ENCODE measurements at regions not wholly inside any gene's neighbourhood (a gene's known extent, or its start where the extent isn't known, plus 50 kb on each side); places are given as distances from the start of the nearest gene placed in this dataset.
"Not testable (repeated sequence)": the region's sequence is repeated elsewhere in the genome, so short reads cannot be mapped to it uniquely, and the experiment has no call there.

DNA sequence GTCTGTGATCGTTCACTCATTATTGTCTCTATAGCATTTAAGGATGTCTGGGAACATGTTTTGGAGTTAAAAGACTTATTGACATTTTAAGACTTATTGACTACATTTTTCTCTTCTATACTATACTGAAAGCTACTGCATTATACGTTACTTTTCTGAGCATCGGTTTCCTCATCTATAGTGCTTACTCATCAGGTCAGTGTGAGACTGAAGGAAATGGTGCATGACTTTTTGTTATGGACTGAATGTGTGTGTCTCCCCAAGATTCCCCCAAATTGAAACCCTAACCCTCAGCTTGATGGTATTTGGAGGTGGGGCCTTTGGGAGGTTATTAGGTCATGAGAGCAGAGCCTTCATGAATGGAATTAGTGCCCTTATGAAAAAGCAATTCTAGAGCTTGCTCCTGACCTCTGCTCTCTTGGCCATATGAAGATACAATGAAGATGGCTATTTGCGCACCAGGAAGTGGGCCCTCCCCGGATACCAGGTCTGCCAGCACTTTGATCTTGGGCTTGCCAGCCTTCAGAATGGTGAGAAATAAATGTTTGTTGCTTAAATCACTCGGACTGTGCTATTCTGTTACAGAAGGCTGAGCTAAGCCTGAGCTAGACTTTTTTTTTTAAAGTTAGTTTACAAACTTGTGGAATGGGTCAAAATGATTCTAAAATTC is 243.7 kb upstream of the RREB1 start:
- Histone ChIP-seq H3K27me3 (ENCODE audit: control insufficient read depth, insufficient read depth, low read length) (no peaks in the 10 kb centered on the region), H3K9me3 (replicated peaks; ENCODE audit: control insufficient read depth, low read depth, low read length) (no peaks in the 10 kb centered on the region), H3K4me1 (ENCODE audit: control insufficient read depth, insufficient read depth, low read length) (no peaks in the 10 kb centered on the region), H3K27ac (ENCODE audit: low read length) (no peak overlapping the region), H3K36me3 (ENCODE audit: control insufficient read depth, insufficient read depth, low read length) (no peaks in the 10 kb centered on the region), H3K4me3 (ENCODE audit: low read length) (no peak overlapping the region)
- WGBS (ENCODE audit: insufficient coverage) = 40% methylated on average over 1 of the region's 6 CpGs
- no peak for DNase-seq

DNA sequence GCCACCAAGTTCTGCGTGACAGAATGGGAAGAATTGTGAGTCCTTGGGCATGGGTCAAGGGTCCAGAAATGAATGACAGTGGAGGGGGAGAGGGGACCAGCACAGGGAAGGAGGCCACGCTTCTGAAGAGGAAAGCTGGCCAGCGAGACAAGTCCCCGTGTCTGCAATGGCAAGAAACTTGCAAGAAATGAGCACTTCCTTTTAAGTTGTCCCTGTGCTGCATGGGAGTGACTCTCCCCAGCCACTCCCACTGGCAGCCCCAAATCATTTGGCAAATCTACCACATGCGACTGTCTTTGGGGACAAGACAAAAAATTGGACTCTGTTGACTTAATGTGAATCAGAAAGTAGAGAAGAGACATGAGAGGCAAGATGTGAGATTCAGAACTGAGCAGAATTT is 242.2 kb upstream of the RREB1 start:
- 86% methylated on average over 1 of the region's 5 CpGs for WGBS (ENCODE audit: insufficient coverage)
- no peak overlapping the region for H3K27ac ChIP-seq (ENCODE audit: low read length)
- DNase-seq = no peak

GRCh38 chr6:6866656-6867403 is 240.9 kb upstream of the RREB1 start:
- Histone ChIP-seq H3K27me3 (ENCODE audit: control insufficient read depth, insufficient read depth, low read length) (no peaks in the 10 kb centered on the region), H3K9me3 (replicated peaks; ENCODE audit: control insufficient read depth, low read depth, low read length) (peaks cover 7% of the 10 kb centered on the region), H3K4me1 (ENCODE audit: control insufficient read depth, insufficient read depth, low read length) (no peaks in the 10 kb centered on the region), H3K27ac (ENCODE audit: low read length) (no peak overlapping the region), H3K36me3 (ENCODE audit: control insufficient read depth, insufficient read depth, low read length) (no peaks in the 10 kb centered on the region), H3K4me3 (ENCODE audit: low read length) (no peak overlapping the region)
- DNase-seq = no peak
- 86% methylated on average over 3 of the region's 7 CpGs for WGBS (ENCODE audit: insufficient coverage)

More for the DNA sequence above, 242.2 kb upstream of the RREB1 start:
- Histone ChIP-seq H3K9me3 (replicated peaks; ENCODE audit: control insufficient read depth, low read depth, low read length) (peaks cover 5% of the 10 kb centered on the region), H3K27me3 (ENCODE audit: control insufficient read depth, insufficient read depth, low read length) (no peaks in the 10 kb centered on the region), H3K36me3 (ENCODE audit: control insufficient read depth, insufficient read depth, low read length) (no peaks in the 10 kb centered on the region), H3K4me3 (ENCODE audit: low read length) (no peak overlapping the region), H3K4me1 (ENCODE audit: control insufficient read depth, insufficient read depth, low read length) (no peaks in the 10 kb centered on the region)

DNA sequence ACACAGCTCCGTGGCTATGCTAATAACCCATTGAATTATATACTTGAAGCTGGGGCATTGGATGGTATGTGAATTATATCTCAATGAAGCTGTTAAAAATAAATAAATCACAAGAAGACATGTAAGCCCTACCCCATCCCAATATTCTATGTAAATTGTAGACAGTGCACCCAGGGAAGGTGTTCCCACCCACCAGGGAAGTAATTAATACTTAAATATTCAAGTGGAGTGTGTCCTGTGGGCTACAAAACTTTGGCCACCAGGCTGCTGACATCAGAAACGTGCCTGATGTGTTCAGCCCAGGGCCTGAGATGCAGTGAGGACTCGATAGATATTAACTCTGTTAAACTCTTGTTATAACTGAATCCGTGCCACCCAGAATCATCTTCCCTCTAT is 240.4 kb upstream of the RREB1 start:
- Histone ChIP-seq H3K4me1 (ENCODE audit: control insufficient read depth, insufficient read depth, low read length) (no peaks in the 10 kb centered on the region), H3K27ac (ENCODE audit: low read length) (no peak overlapping the region), H3K36me3 (ENCODE audit: control insufficient read depth, insufficient read depth, low read length) (no peaks in the 10 kb centered on the region), H3K4me3 (ENCODE audit: low read length) (no peak overlapping the region), H3K27me3 (ENCODE audit: control insufficient read depth, insufficient read depth, low read length) (no peaks in the 10 kb centered on the region), H3K9me3 (replicated peaks; ENCODE audit: control insufficient read depth, low read depth, low read length) (peaks cover 7% of the 10 kb centered on the region)
- no peak for DNase-seq
- 86% methylated on average over 2 of the region's 4 CpGs for WGBS (ENCODE audit: insufficient coverage)

GRCh38 chr6:6869094-6869493 is 238.7 kb upstream of the RREB1 start:
- no peak for DNase-seq
- Histone ChIP-seq H3K27me3 (ENCODE audit: control insufficient read depth, insufficient read depth, low read length) (no peaks in the 10 kb centered on the region), H3K27ac (ENCODE audit: low read length) (no peak overlapping the region), H3K36me3 (ENCODE audit: control insufficient read depth, insufficient read depth, low read length) (no peaks in the 10 kb centered on the region), H3K4me1 (ENCODE audit: control insufficient read depth, insufficient read depth, low read length) (peaks cover 5% of the 10 kb centered on the region), H3K9me3 (replicated peaks; ENCODE audit: control insufficient read depth, low read depth, low read length) (peaks cover 7% of the 10 kb centered on the region), H3K4me3 (ENCODE audit: low read length) (no peak overlapping the region)
- WGBS (ENCODE audit: insufficient coverage) = 84% methylated on average over 8 of the region's 10 CpGs

DNA sequence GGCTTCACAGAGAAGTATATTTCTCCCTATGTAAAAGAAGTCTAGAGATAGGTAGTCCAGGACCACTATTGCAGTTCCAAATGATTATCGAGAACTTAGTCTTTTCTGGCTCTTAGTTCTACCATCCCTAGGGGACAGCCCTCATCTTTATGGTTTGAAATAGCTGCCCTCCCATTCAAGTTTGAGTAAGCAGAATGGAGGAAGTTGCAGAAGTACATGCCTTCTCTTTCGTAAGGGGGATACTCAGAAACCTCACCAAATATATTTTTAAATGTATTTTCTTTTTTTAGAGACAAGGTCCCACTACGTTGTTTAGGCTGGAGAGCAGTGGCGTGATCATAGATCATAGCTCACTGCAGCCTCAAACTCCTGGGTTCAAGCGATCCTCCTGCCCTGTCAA is 236.8 kb upstream of the RREB1 start:
- no peaks in the 10 kb centered on the region for H3K36me3 ChIP-seq (ENCODE audit: control insufficient read depth, insufficient read depth, low read length)
- no peak overlapping the region for H3K27ac ChIP-seq (ENCODE audit: low read length)
- peaks cover 7% of the 10 kb centered on the region for H3K9me3 ChIP-seq (replicated peaks; ENCODE audit: control insufficient read depth, low read depth, low read length)
- DNase-seq = no peak
- 100% methylated on average over 2 of the region's 5 CpGs for WGBS (ENCODE audit: insufficient coverage)
- peaks cover 9% of the 10 kb centered on the region for H3K4me1 ChIP-seq (ENCODE audit: control insufficient read depth, insufficient read depth, low read length)
- no peak overlapping the region for H3K4me3 ChIP-seq (ENCODE audit: low read length)
- no peaks in the 10 kb centered on the region for H3K27me3 ChIP-seq (ENCODE audit: control insufficient read depth, insufficient read depth, low read length)

DNA sequence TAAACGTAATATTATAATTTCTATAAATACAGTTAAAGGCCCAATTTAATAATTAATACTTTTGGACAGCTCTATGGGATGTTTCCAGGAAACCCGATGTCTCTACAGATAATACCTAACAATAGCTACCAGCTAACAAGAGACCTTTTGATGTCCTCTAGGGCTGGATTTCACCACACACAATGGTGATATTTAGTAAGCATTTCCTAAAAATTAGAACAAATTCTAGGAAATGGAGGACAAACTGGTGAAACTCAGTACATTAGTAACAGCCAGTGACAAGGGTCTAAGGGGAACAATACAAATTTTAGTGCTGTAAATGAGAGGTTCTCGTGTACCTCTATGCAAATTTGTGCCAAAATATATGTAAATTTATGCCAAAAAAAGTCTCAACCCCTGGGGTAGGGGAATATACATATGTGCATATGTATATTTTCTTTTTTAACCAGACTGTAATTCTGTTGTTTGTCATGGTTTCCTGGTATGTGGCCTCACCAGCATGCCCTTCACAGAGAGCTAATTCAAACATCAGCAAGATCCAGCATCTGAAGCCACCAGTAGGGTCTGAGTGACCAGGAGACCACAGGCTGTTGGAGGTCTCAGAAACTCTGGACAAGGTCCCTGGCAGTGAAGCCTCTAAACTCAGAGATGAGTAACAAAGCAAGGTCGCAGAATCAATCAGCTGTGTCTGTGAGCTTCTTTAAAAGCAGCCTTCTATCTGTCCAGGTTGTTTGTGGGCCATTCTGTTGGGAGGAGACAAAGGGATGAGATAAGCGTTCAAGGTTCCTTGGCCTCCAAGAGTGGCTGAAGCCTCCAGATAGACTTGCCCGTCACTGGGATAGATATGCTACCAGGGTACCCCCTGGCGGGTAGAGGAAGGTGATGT is 235.1 kb upstream of the RREB1 start:
- Histone ChIP-seq H3K4me3 (ENCODE audit: low read length) (no peak overlapping the region), H3K27ac (ENCODE audit: low read length) (no peak overlapping the region), H3K36me3 (ENCODE audit: control insufficient read depth, insufficient read depth, low read length) (no peaks in the 10 kb centered on the region), H3K4me1 (ENCODE audit: control insufficient read depth, insufficient read depth, low read length) (peaks cover 14% of the 10 kb centered on the region), H3K27me3 (ENCODE audit: control insufficient read depth, insufficient read depth, low read length) (no peaks in the 10 kb centered on the region), H3K9me3 (replicated peaks; ENCODE audit: control insufficient read depth, low read depth, low read length) (peaks cover 7% of the 10 kb centered on the region)
- 85% methylated on average over 2 of the region's 7 CpGs for WGBS (ENCODE audit: insufficient coverage)
- DNase-seq = no peak

DNA sequence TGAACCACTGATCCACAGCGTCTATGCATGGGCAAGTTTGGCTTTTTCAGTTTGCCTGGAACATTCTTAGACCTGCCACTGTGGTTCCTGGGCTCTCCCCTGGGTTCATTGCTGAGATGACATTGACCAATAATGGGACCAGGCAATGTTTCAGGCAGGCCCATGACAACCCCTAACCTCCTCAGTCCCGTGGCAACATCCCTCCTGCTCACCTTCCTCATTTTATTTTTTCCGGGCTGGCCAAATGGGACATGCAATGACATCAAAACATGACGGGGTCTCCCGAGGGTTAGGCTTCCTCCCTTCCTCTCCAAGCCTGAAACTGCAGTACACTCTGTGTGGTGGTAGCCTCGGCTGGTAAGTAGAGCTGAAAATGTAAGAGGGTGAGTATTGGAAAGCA is 234.0 kb upstream of the RREB1 start:
- no peak for DNase-seq
- Histone ChIP-seq H3K9me3 (replicated peaks; ENCODE audit: control insufficient read depth, low read depth, low read length) (peaks cover 7% of the 10 kb centered on the region), H3K4me1 (ENCODE audit: control insufficient read depth, insufficient read depth, low read length) (peaks cover 14% of the 10 kb centered on the region), H3K36me3 (ENCODE audit: control insufficient read depth, insufficient read depth, low read length) (no peaks in the 10 kb centered on the region), H3K4me3 (ENCODE audit: low read length) (no peak overlapping the region), H3K27ac (ENCODE audit: low read length) (peak overlapping the region; percentile 29), H3K27me3 (ENCODE audit: control insufficient read depth, insufficient read depth, low read length) (no peaks in the 10 kb centered on the region)
- whole genome bisulfite sequencing (ENCODE audit: insufficient coverage) = 77% methylated on average over 3 of the region's 6 CpGs

DNA sequence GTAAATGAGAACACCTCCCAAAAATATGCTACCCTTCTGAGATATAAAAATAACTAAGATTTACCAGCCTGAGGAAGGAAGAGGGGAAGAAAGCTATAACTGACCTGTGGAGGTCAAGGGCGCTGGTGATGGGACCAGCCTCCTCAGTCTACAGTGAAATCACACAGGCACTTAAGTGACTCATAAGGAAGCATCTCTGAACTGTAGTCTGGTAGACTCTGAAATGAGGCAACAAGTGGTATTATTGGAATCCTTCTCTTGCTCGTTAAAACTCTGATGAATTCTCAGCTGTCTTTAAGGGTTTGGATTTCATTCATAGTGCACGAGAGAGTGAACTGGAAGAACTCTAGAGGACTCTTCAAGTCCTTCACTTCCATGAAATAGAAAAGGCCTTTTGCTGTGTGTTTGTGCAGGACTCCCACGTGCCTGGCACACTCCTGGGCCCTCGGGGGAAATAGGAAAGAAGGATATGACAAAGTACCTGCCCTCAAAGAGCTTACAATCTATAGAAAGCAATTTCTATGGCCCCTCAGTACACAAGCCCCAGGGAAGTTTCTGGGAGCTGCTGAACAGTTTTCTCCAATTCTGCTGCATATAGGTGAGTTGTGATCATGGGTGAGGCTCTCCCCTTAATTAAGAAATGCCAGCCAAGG is 231.8 kb upstream of the RREB1 start:
- Histone ChIP-seq H3K27ac (ENCODE audit: low read length) (peak overlapping the region; percentile 80), H3K36me3 (ENCODE audit: control insufficient read depth, insufficient read depth, low read length) (no peaks in the 10 kb centered on the region), H3K9me3 (replicated peaks; ENCODE audit: control insufficient read depth, low read depth, low read length) (no peaks in the 10 kb centered on the region), H3K4me3 (ENCODE audit: low read length) (no peak overlapping the region), H3K27me3 (ENCODE audit: control insufficient read depth, insufficient read depth, low read length) (no peaks in the 10 kb centered on the region), H3K4me1 (ENCODE audit: control insufficient read depth, insufficient read depth, low read length) (peaks cover 14% of the 10 kb centered on the region)
- WGBS (ENCODE audit: insufficient coverage) = no CpG with 5 or more reads among the region's 5 CpGs
- peak; percentile 59 for DNase-seq

- not testable (repeated sequence) for H3K27me3 ChIP-seq (ENCODE audit: control insufficient read depth, insufficient read depth, low read length); H3K27ac ChIP-seq (ENCODE audit: low read length); DNase-seq; H3K36me3 ChIP-seq (ENCODE audit: control insufficient read depth, insufficient read depth, low read length); H3K9me3 ChIP-seq (replicated peaks; ENCODE audit: control insufficient read depth, low read depth, low read length); H3K4me3 ChIP-seq (ENCODE audit: low read length)
- WGBS (ENCODE audit: insufficient coverage) = no CpG with 5 or more reads among the region's 5 CpGs
- H3K4me1 ChIP-seq (ENCODE audit: control insufficient read depth, insufficient read depth, low read length) = peaks cover 23% of the 10 kb centered on the region
These were observed 230.0 kb upstream of the RREB1 start for GRCh38 chr6:6877792-6878191.

Measured in muscle of leg (tissue), 3 donors.